ENCODE measurements at regions not wholly inside any gene's neighbourhood (a gene's known extent, or its start where the extent isn't known, plus 50 kb on each side); places are given as distances from the start of the nearest gene placed in this dataset.
"Not testable (repeated sequence)": the region's sequence is repeated elsewhere in the genome, so short reads cannot be mapped to it uniquely, and the experiment has no call there.

DNA sequence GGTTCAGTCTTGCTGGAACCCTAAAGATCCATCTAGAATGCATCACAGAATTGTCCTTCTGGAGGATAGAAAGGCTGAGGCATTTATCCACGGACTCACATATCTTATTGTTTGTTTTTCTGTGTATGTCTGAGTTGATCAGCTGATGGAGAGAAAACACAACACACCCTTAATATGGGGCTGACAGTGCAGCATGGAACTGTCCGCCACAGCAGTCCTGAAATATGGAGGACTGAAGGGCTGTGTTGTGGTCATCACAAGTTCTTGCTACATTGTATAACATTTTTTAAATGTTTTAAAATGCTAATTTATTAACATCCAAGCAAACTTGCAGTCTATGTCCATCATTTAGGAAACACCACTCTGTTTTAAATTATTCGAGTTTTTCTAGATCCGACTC, 448.9 kb upstream of the ERCC4 start:
- DNase-seq = no peak

DNA sequence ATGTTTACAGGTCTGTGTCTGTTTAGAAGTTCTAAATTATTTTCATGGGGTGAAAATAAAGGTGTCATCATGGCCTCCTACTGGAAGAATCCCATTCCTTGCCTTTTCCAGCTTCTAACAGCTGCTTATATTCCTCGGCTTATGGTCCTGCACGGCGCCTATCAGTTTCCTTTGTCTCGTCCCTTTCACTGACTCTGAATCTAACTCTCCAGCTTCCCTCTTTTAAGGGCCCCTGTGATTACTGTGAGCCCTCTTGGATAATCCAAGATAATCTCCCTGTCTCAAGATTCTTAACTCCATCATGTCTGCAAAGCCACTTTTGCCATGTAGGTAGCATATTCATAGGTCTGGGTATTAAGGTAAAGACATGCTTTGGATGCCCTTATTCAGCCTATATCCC, 441.0 kb upstream of the ERCC4 start:
- DNase-seq = no peak

DNA sequence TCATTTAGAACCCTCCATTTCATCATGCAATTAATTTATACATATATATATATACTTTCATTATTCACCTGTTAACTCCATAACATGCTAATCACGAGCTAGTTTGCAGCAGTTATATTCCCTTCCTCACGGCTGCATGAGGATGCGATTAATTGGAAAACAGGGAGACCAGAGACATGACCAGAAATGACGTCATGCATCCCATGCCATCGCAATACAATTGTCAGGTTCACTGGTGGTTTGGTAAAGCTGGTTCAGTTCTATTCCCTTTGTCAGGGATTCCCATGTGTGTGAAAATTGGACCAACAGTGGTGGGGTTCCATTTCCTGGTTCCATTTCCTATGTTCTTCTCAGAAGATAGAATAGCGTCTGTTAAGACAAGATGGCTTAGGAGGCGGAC, 440.4 kb upstream of the ERCC4 start:
- no peak for DNase-seq

DNA sequence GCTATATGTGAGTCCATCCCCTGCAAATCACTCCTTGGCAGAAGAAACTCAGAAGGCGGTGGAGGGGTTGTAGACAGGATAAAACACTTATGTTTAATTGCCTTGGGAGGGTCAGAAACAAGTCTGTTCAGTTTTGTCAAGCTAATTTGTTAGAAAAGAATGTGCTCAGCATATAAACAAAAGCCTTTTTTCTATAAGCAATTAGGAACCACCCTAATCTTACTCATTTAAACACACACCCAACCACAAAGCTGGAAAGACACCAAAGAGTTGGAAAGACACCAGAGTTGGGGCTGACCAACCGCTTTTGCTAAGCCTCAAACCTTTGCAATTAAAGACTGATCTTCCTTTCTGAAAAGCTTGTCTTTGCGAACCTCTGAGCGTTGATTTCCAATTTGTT, 439.2 kb upstream of the ERCC4 start:
- no peak for DNase-seq

DNA sequence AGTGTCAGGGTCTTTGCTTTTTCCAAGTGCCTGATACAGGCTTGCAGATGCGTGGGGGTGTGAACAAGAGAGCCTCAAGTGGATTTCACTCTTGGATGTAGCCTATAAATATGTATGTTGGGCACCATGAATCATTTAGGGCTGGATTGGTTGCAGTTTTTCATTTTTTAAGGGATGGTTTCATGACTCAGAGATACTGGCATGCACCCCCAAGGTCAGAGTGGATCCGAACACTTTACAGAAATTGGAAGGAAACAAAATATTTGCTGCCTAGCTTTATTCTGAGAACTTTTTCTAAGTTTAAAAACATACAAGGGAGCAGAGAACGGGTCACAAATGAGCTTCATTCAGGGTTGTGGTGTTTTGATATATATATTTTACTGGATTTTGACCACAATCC, 436.8 kb upstream of the ERCC4 start:
- no peak for DNase-seq

DNA sequence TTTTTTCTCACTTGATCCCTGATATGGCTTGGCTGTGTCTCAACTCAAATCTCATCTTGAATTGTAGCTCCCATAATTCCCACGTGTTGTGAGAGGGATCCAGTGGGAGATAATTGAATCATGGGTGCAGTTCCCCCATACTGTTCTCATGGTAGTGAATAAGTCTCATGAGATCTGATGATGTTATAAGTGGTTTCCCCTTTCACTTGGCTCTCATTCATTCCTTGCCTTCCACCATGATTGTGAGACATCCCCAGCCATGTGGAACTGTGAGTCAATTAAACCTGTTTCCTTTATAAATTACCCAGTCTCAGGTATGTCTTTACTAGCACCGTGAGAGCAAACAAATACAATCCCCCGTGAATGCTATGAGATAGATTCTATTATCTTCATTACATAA, 430.5 kb upstream of the ERCC4 start:
- DNase-seq = not testable (repeated sequence)

DNA sequence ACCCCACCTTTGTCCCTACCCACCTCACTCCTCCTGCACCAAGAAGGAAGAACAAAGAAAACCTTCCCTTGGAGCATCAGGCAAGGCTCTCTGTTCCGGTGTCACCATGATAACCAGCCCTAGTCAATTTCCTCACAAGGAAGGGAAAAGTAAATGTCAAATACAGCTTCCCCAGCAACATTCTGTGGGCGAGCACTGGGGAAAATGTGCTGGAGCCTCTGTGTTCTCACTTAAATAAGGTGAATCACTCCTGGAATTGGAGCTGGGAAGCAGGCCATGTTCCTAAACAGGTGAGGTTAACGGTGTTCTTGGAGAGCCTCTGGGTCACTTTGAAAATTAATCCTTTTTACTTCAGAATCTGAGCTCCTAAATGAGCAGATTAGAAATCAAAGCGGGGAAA, 427.9 kb upstream of the ERCC4 start:
- DNase-seq = no peak

DNA sequence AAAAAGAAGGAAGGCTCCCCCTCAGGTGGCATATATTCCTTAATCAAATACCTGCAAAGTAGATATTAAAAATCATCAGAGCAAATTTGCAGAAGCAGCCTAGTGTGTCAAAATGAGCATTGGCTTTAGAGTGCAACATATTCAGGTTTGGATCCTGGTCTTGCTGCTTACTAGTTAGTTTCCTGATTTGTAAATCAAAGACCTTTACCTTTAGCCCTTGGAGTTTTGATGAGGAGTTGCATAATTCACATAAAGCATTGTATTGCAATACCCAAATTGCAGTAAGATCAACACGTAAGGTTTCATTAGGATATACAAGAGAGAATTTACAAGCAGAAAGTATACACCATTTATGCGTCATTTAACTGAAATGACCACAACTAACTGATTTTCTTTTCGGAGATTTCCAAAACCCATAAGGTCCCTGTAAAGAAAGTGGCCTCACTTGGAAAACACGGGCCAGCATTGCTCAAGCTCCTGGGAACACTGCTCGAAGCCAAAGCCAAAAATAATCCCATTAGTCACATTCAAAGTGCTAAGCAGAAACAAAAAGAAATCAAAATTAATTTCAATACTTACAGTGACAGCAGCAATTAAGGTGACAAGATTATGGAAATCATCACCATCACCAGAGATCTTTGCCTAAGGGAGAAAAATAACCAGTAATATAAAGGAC, 415.9 kb upstream of the ERCC4 start:
- DNase-seq = no peak

DNA sequence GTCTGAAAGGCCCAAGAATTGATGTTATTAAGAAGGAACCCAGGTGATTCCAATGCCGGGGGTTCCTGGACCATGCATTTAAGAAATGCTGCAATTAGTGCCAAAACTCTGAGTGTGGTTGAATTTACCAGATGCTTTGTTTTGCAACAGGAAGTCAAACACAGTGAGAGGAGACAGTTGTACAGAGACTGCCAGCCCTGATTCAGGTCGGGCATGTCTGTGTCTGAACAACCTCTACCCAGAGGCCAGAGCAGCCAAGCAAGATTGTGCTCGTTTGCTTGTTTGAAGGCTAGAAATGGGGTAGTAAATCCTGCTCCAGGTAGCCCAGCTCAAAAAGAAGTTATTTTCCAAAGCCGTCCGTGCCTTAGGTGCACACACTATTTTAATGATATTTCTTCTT, 412.4 kb upstream of the ERCC4 start:
- no peak for DNase-seq

DNA sequence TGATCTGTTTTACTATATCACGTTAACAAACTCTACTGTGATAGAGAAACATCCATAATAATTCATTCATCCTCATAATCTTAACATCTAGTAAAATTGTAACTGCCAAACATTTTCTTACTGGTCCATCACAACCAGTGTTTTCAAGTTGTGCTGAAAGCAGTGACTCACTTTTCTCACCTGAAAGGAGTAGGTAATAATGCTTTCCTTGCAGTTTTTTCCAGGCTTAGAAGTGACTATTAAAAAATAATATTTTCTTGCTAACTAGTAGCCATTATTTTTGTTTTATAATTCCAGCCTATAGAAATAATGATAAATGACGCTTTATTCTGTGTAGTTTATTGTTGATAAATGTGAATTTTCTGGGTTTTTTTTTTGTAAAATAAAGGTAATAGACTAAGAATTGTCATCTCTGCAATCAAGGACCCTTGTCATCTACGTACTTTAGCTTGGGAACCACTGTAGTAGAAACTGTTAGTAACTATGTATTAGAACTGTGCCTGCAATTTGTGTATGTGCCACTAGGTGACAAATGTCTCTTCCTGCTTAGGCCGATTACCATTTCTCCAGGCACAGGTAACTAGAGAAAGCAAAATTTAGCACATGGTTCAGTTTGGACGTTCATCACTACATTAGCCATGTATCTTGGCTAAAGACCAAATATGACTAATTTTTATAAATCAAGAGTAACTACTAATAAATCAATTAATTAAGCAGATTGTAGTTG, 409.4 kb upstream of the ERCC4 start:
- DNase-seq = no peak

DNA sequence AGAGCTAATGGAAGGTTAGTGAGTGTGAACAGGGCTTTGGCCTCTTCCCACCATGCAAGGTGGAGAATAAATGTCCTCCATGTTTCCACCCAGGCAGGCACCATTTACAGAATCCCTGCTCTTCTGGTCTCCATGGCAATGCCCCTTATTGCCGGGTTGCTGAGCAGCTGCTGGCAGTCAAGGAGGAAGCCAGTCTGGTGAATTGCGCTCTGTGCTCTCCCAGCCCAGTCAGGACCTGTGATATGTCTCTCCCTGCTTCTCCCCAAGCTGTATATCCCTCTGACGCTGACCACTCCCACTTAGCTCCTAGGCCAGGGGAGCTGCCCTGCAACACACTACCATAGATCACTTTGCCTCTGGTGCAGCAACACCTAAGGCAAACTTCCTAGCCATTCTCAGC, 402.1 kb upstream of the ERCC4 start:
- DNase-seq = no peak

DNA sequence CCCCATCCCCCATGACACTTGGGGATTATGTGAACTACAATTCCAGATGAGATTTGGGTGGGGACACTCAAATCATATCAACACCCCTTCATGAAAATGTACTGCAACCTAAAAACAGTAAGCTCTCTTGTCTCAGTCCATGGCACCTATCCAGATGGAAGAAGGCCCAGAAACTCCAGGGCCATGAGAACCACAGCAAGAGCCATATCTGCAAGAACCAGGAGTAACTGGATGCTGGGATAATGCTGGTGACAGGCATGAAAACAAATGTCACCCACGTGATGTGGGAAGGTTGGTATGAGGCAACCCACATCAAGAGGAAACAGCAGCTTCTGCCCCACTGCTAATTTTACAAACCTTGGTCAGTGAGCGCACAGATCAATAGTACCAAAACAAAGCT, 400.1 kb upstream of the ERCC4 start:
- no peak for DNase-seq

DNA sequence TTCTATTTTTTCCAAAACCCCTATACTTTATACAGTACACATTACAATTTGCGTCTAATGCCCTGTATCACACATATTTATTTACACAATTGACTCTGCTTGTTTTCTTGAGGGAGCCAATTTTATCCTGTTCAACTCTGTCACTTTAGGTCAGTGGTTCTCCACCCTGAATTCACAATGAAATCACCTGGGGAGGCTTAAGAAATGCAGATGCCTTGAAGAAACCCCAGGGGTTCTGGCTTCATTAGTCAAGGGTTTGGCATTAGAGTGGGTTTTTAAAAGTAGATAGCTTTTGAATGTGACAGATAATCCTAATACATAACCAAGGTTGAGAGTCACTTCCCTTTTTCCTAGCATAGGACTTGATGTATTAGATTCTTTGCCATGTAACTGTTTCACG, 398.6 kb upstream of the ERCC4 start:
- DNase-seq = no peak

DNA sequence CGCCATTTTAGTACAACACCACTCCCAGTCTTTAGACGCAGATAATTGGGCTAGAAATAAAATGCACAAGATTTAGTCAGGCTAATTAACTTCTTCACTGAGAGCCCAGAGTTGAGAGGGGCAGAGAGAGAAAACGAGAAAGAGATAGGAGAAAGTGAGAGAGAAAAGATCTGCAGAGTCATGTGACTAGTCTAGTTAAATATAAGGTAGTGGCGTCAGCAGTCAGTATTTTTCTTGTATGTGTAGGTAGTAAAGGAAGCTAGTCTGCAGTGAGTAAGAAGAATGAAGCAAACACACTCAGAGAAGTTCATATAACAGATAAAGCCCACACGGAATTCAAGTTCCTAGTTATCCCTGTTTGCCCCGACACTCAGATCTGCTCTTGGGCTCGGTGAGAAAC, 392.6 kb upstream of the ERCC4 start:
- no peak for DNase-seq

DNA sequence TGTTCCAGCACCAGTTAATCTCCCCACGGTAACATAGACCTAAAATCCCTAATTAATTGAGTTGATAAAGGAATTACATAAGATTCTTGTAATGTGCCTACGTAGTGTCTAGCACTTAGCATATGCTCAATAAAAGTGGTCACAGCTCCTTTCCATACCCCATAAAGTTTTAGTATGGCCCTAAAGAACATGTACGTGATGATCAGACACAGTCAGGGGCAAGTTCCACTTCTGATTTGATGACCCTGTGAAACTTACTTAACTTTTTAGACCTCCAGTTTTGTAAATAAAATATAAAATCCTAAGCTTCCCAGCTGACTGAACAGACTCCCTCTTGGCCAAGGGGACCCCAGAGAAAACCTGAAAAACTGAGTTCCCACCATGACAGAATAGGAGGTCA, 391.3 kb upstream of the ERCC4 start:
- DNase-seq = no peak

DNA sequence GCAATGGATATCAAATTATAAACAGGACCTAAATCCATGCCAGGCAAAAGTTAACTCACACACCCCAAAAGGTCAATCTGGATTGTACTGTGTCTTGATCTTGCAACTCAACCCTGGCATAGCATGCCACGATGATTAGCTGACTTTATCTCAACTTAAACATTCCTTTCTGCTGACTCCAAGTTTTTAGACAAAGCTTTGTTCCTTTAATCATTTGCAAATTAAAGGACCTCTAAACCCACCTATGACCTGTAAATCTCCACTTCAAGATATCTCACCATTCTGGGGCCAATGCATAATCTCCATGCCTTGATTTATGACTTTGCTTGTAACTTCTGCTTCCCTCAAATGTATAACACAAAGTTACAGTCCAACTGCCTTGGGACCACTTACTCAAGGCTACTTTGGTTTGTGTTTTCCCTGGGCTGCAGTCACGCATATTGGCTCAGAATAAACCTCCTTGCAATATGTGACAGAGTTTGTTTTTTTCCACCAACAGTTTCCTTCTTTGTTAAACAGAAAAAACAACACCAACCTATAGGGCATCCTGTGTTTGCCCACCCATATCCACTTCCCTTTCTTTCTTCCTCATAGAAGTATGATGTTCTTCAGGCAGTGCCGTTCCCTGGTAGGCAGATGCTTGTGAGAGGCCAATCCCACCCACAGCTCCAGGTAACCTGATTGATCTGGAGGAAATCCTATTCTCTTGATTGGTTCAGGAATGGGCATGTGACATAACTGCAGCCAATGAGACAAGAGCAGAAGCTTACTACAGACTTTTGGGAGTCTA, 390.6 kb upstream of the ERCC4 start:
- DNase-seq = no peak

DNA sequence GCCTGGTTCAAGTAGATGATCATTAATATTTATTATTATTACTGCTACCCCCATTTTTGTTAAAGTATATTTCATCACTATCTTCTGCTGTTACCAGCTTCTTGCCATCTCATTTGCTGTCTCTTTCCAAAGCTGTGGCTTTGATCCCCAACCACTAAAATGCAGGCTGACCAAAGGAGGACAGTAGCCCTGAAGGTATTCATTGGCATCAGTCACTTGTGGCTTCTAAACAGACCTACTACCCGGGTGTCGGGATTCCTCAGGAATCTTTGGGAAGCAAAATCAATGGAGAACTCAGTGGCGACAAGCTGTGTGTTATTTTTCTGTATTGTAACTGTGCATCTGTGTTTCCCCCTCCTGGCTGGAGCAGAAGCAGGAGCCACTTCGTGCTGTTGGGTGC, 379.2 kb upstream of the ERCC4 start:
- no peak for DNase-seq

DNA sequence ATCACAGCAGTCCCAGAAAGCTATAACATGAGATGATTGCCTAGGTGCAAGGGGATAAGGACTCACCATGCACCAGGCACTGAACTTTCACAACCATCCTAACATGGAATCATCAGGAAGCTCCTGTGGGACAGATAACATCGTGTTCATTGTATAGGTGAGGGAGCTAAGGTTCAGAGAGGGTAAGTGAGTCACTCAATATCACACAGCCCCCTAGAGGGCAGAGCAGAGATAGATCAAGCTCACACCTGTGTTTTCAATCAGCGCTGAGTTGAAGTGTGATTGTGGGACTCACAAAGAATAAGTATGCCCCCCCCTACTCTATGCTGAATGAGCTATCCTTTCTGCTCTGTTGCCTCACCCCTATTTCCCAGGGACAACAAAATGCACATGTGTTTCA, 377.7 kb upstream of the ERCC4 start:
- no peak for DNase-seq

DNA sequence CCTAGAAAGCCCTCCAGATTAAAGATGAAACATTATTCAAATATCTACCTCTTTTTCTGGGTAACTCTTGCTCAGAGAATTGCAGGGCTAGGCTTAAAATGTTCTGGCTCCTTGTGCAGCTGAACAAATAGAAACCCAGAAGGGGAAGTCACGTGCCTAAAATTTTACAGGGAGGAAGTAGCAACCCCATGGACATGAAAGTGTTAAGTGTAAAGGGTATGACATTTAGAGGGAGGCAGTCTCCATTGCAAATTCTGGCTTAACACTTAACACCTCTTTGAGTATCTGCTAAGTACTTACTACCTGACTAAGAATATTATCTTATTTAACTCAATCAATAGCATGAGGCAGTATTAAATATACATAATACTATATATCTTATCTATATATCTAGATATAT, 376.1 kb upstream of the ERCC4 start:
- no peak for DNase-seq

DNA sequence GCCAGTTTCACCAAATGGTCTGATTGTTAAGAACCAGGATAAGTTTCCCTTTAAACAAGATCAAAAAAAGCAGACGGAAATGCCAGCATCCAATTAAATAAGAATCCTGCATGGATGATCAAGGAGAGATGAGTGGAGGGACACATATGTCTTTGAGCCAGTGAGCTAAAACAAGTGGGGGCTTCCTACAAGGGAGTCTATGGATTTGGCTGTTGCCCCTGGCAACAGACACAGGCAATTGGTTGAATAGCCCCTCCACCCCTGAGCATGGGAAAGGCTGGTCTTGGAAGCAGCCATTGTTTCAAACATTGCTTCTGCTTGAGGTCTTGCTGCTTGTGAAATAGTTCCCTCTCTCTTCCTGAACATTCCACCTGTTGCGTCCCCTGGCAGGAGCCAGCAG, 374.7 kb upstream of the ERCC4 start:
- DNase-seq = no peak

DNA sequence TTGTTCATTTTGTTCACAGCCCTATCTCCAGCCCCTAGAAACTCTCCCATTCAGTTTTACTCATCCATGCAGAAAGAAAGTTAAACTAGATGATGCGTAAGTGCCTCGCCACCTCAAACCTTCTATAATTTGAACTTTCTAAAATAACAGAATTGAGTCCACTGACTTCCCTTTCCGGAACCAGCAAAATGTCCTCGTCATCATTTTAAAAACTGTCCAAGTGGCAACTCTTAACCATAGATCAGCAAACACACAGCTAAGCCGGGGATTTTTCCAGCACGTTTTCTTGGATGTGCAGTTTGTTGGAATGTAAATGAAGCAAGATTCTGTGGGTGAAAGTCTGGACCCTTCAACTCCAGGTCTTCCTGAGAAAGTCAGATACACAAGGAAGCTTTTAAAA, 369.7 kb upstream of the ERCC4 start:
- DNase-seq = no peak

DNA sequence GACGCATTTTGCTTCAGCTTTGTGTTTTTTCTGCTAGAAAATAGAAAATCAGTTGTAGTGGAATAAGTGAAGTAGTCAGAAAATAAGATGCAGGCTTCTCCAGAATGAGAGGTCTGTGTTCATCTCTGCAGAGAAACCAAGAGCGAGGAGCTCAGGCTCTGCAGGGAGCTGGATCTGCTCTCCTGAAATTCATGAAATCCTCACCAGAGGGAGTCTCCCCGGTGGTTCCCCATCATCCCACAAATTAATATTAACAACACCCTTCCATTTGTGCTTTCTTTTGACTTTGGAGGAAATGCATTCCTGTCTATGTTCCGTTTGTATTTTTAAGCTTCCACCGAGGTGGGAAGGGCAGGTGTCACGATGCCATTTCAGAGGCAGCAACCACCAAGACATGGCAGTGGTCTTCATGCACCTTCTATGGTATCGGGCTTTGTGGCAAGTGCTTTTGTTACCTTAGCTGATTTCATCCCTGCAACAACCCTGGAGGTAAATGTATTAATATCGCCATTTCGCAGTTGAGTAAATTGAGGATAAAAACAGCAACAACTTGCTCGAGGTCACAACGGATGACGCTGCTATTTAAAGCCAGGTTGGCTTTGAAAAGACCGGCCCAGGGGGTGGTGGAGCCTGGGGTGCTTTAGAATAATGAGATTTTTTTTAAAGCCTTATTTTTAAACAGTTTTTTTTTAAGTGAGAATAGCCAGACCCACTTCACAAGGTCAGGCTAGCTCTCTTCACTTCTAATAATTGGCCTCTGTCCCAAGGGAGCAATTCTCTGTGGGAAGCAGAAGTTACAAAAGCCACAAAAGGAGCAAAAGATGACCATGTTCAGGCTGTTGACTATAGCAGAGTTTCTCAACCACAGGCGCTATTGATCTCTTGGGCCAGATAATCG, 367.6 kb upstream of the ERCC4 start:
- no peak for DNase-seq

DNA sequence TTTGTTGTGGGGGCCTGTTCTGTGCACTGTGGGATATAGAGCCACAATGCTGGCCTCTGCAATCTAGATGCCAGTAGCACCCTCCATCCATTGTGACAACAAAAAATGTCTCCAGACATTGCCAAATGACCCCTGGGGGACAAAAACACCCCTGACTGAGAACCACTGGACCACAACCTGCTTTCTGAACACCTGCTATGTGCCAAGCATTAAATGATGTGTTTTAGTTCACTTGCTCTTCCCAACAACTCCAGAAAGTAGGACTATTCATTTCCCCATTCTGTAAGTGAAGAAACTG, 367.0 kb upstream of the ERCC4 start:
- DNase-seq = no peak
